Breast epithelium (tissue), 4 donors: ENCODE measurements at regions not wholly inside any gene's neighbourhood (a gene's known extent, or its start where the extent isn't known, plus 50 kb on each side); places are given as distances from the start of the nearest gene placed in this dataset.
"Not testable (repeated sequence)": the region's sequence is repeated elsewhere in the genome, so short reads cannot be mapped to it uniquely, and the experiment has no call there.

Experiments used
- DNase-seq, 2 donors: peaks; one replicate each; pipeline ENCODE4 v3.0.0-alpha.2; 2019; ENCODE audit warnings: low spot score in 2 of 2
- H3K27ac ChIP-seq, 2 donors: fragments of 200-600 bp; sonication (generic) in 1 of 2; one replicate each; pipeline ENCODE4 v1.5.1; 2016 to 2019; ENCODE audit warnings: mild to moderate bottlenecking in 1 of 2
- H3K27me3 ChIP-seq, 2 donors: fragments of 200-600 bp; sonication (generic) in 1 of 2; one replicate each; pipeline versions ENCODE4 v1.5.1 to v1.6.0; 2017 to 2019; ENCODE audit warnings: control low read depth in 1 of 2, mild to moderate bottlenecking in 1 of 2
- H3K36me3 ChIP-seq: fragments of 200-600 bp; one replicate; pipeline ENCODE4 v1.5.1; 2019
- H3K4me1 ChIP-seq, 2 donors: fragments of 200-600 bp; sonication (generic); one replicate each; pipeline ENCODE4 v1.5.1; 2016 to 2019; ENCODE audit warnings: control low read depth in 1 of 2
- H3K4me3 ChIP-seq, 3 donors: fragments of 200-600 bp; sonication (generic); 1 replicate in 2 of 3; 2 replicates in 1 of 3; pipeline ENCODE4 v1.5.1; 2016 to 2019; ENCODE audit warnings: mild to moderate bottlenecking in 3 of 3, moderate library complexity in 2 of 3
- H3K9me3 ChIP-seq, 2 donors: fragments of 200-600 bp; sonication (generic) in 1 of 2; one replicate each; pipeline ENCODE4 v1.5.1; 2016 to 2019; ENCODE audit warnings: control low read depth in 1 of 2
- POLR2A ChIP-seq: fragments of 450-650 bp; IDR thresholded peaks from one replicate; pipeline ENCODE4 v1.6.1; 2016; ENCODE audit warnings: antibody characterized with exemption, mild to moderate bottlenecking, moderate library complexity
- POLR2AphosphoS5 ChIP-seq, 3 donors: sonication (generic); formaldehyde crosslinking; IDR thresholded peaks; one replicate each; pipeline ENCODE4 v1.6.1; 2017; ENCODE audit warnings: antibody characterized with exemption in 3 of 3
- intact Hi-C: fragments of 100-400 bp; cut with DNase I; formaldehyde crosslinking; loops from one replicate; pipeline ENCODE4 v1.15.1; 2023; ENCODE audit warnings: low total_unique reads
- TF ChIP-seq, protein P1 (sequence below), 3 donors: fragments of 450-650 bp; IDR thresholded peaks; one replicate each; pipeline ENCODE4 v1.5.1; 2016 to 2017; ENCODE audit warnings: antibody characterized with exemption in 3 of 3, mild to moderate bottlenecking in 3 of 3, moderate library complexity in 3 of 3

DNA sequence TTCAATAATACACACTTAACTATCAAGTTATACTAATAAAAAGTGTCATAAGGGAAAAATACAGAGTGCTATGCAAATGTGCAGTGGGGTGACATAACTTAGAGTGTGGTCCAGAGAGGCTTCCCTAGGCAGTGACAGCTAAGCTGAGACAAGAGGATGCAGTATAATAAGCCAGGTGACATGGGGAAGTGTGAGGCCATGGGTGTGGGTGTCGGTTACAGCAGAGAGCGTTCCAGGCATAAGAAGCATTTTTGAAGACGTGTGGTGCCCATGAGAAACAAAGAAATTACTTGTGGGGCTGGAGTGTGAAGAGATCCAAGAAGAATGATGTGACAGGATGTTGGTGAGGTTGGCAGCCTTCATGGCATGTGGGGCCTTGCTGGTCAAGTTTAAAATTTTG lies 78.1 kb upstream of the PICALM start:
- Histone ChIP-seq H3K27me3 (no peaks in the 10 kb centered on the region), H3K36me3 (no peaks in the 10 kb centered on the region), H3K9me3 (no peaks in the 10 kb centered on the region), H3K27ac (peak overlapping the region in 1 of 2 donors; percentile 45), H3K4me1 (peaks cover 0 to 4% of the 10 kb centered on the region in 2 donors), H3K4me3 (no peak overlapping the region)
- TF ChIP-seq, protein P1, sequence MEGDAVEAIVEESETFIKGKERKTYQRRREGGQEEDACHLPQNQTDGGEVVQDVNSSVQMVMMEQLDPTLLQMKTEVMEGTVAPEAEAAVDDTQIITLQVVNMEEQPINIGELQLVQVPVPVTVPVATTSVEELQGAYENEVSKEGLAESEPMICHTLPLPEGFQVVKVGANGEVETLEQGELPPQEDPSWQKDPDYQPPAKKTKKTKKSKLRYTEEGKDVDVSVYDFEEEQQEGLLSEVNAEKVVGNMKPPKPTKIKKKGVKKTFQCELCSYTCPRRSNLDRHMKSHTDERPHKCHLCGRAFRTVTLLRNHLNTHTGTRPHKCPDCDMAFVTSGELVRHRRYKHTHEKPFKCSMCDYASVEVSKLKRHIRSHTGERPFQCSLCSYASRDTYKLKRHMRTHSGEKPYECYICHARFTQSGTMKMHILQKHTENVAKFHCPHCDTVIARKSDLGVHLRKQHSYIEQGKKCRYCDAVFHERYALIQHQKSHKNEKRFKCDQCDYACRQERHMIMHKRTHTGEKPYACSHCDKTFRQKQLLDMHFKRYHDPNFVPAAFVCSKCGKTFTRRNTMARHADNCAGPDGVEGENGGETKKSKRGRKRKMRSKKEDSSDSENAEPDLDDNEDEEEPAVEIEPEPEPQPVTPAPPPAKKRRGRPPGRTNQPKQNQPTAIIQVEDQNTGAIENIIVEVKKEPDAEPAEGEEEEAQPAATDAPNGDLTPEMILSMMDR (IDR thresholded peaks at IDR 0.05) = no peak
- no peak for TF ChIP-seq POLR2AphosphoS5 (IDR thresholded peaks at IDR 0.05)
- TF ChIP-seq POLR2A = no peak
- intact Hi-C loops = no loop called here
- peak in 1 of 2 donors; percentile 50 for DNase-seq

DNA sequence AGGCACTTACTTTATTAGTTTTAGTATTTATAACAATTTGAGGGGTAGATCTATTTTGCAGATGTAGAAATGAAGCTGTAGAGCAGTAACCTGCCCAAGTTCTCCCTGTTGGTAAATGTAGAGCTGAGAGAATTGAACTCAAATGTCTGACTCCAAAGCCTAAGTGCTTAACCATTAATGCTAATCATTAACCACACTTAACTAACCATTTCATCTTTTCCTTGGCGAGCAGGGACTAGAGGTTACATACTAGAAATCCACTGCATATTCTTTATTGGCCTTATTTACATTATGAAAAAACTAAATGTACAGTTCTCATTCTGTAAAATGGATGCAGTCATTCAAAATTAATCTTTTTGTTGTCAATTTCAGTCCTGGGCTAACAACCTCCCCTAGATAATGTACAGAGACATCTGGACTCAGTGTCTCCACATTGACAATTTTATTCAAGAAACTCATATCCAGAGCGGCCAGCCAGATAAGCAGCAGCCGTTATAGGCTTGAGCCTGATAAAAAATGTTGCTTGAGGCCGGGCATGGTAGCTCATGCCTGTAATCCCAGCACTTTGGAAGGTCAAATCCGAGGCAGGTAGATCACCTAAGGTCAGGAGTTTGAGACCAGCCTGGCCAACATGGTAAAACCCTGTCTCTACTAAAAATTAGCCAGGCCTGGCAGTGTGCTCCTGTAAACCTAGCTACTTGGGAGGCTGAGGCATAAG lies 76.7 kb upstream of the PICALM start:
- H3K4me1 ChIP-seq = no peaks in the 10 kb centered on the region
- no peaks in the 10 kb centered on the region for H3K27me3 ChIP-seq
- H3K27ac ChIP-seq = no peak overlapping the region
- intact Hi-C loops = no loop called here
- DNase-seq = no peak
- TF ChIP-seq, protein P1 (IDR thresholded peaks at IDR 0.05) = no peak
- TF ChIP-seq POLR2AphosphoS5 (IDR thresholded peaks at IDR 0.05) = no peak
- no peak for TF ChIP-seq POLR2A
- no peaks in the 10 kb centered on the region for H3K36me3 ChIP-seq
- no peak overlapping the region for H3K4me3 ChIP-seq
- no peaks in the 10 kb centered on the region for H3K9me3 ChIP-seq

DNA sequence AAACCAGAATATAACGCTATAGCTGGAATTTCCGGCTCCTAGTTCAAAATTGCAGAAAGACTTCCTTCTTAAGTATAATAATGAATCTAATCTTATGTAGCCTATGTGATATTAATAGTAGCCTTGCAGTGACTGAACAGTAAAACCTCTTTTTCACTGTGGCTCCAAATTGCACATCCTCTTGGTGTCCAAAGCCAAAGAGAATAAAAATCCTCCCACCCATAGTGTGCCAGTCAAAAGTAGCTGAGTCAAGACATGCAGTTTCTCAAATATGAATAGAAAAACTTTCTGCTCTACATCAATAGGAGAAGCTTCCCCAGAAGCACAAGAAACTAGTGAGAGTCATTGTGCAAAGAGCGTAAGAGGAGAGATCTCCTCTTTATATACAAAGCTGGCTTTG lies 76.0 kb upstream of the PICALM start:
- no peaks in the 10 kb centered on the region for H3K9me3 ChIP-seq
- H3K36me3 ChIP-seq = no peaks in the 10 kb centered on the region
- H3K27ac ChIP-seq = no peak overlapping the region
- H3K4me3 ChIP-seq = no peak overlapping the region
- no peak for DNase-seq
- no peaks in the 10 kb centered on the region for H3K4me1 ChIP-seq
- H3K27me3 ChIP-seq = no peaks in the 10 kb centered on the region
- TF ChIP-seq POLR2AphosphoS5 (IDR thresholded peaks at IDR 0.05) = no peak
- TF ChIP-seq, protein P1 (IDR thresholded peaks at IDR 0.05) = no peak
- no peak for TF ChIP-seq POLR2A
- intact Hi-C loops = no loop called here

DNA sequence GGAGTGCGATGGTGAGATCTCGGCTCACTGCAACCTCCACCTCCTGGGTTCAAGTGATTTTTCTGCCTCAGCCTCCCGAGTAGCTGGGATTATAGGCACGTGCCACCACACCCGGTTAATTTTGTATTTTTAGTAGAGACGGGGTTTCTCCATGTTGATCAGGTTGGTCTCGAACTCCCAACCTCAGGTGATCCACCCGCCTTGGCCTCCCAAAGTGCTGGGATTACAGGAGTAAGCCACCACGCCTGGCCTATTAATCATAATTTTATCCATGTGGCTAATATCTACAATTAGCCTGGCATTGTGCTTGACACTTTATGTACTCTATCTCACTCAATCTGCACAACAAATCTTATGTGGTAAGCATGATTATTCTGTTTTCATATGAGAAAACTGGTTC lies 75.2 kb upstream of the PICALM start:
- H3K4me1 ChIP-seq, H3K27ac ChIP-seq, DNase-seq, intact Hi-C loops, H3K27me3 ChIP-seq, H3K36me3 ChIP-seq, H3K4me3 ChIP-seq, H3K9me3 ChIP-seq: not testable (repeated sequence)

DNA sequence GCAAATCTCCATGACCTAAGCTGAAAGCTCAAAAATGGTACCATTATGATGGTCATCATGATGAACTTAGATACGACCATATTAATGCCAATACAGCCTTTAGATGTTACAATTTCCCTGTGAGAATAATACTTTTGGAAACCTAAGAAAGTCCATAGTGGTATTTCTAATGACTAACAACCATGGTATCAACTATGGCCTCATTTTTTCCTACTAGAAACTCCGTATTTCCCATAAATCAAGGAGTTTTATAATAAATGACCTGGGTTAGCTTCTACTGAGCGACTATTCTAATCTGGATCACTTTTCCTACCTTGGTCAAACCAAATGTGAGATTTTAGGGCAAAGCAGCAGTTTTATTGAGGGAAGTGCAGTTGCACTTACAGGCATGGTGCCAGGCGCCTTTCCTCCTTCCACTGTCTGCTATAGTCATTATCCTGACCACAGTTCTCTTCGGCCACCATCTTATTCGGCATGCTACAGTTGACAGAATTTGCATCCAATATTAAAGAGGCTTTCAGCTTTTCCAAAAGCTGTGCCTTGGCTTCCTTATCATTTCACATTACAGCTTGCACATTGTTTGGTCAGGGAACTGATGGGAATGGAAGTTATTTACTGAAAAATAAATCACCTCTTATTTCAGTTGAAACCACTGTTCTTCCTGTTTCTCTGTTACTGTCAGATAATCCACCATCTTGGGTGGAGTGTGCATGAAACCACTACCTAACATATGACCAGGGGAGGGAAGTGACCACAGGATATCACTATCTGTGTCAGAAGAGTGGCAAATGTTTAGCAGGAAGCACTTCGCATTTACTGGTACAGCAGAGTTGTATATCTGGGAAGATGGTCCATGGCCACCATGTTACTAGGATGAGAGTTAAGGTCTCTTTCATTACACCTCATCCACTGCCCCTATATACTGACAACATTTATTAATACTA lies 74.5 kb upstream of the PICALM start:
- H3K4me1 ChIP-seq = no peaks in the 10 kb centered on the region
- H3K4me3 ChIP-seq = no peak overlapping the region
- no peaks in the 10 kb centered on the region for H3K36me3 ChIP-seq

More for the DNA sequence above, 74.5 kb upstream of the PICALM start:
- H3K9me3 ChIP-seq = no peaks in the 10 kb centered on the region
- no peaks in the 10 kb centered on the region for H3K27me3 ChIP-seq
- no peak overlapping the region for H3K27ac ChIP-seq
- TF ChIP-seq, protein P1 (IDR thresholded peaks at IDR 0.05) = no peak
- no peak for TF ChIP-seq POLR2AphosphoS5 (IDR thresholded peaks at IDR 0.05)
- no peak for TF ChIP-seq POLR2A
- intact Hi-C loops = no loop called here
- DNase-seq = no peak
